GF-D8 (cell line): ENCODE measurements at regions not wholly inside any gene's neighbourhood (a gene's known extent, or its start where the extent isn't known, plus 50 kb on each side); places are given as distances from the start of the nearest gene placed in this dataset.

Source experiments
- DNase-seq: peaks from one replicate; lab custom pipeline; 2025; lab: John Stamatoyannopoulos, UW

DNA sequence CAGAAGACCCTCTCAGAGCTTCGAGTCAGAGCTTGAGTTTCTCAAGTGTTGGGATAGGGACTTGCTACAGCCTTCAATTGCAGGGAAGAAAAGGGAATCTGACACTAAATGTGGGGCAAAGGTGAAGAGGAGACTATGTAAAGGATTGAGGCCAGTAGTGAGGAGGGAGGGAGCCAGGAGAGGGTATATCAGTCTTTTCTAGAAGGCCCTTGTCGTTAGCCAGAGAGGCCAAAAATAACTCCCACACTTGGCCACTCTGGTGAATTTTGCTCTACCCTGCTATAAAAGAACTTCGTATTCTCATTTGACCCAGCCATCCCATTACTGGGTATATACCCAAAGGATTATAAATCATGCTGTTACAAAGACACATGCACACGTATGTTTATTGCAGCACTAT, 162.0 kb downstream of the MDFIC start:
- no peak for DNase-seq

DNA sequence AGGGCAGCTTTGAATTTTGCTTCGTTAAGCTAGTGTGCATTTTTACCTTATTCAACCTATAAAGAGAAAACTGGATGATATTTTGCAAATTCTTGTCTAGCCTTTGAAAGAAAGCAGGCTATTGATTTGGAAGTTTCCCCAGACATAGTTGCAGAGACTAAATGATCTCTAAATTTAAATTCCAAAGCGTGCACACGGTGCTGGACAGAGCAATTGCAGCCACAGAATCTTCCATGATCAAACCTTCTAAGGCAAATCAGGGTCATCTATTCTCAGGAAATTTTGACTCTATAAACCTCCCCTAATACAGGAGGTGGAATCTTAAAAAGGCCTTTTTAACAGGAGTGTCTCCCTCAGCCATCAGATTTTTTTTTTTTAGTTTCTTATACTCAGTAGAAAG, 159.9 kb downstream of the MDFIC start:
- DNase-seq = no peak

DNA sequence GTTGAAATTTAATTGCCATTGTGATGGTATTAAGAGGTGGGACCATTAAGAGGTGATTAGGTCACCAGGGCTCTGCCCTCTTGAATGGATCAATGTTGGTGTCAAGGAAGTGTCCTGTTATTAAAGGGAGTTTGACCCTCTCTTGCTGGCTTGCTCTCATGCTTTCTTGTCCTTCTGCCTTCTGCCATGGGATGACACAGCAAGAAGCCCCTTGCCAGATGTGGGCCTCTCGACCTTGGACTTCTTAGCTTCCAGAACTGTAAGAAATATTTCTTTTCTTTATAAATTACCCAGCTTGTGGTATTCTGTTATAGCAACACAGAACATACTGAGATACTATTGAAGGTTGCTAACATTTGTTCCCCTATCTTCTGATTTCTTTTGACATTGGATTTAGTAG, 157.0 kb downstream of the MDFIC start:
- DNase-seq = no peak

DNA sequence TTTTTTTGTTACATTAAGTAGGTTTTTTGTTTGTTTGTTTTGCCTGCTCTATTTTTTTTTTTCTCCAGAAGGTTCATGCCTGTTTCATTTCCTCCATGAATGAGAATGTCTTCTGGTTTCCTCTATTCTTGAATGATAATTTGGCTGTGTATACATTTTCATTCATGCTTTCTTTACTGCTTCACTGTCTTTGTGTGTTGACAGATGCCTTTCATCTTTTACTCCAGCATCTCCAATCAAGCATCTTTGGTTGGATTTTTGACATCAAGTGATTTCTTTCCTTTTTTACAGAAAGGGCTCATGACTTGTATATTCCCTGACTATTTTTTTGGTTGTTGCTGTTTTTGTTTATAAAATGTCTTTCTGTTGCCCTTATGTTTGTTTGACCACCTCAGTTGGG, 156.5 kb downstream of the MDFIC start:
- DNase-seq = no peak

DNA sequence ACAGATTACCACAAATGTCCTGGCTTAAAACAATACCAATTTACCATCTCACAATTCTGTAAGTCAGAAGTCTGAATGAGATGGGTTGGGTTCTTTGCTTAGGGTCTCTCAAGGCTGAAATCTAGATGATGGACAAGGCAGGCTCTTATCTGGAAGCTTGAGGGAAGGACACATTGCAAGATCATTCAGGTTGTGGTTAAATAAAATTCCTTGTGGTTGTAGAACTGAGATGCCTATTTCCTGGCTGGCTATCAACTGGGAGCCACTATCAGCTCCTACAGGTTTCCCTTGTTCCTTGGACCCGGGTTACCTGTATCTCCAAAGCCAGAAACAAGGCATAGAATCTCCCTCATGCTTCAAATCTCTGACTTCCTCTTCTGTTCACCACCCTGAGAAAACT, 148.4 kb downstream of the MDFIC start:
- DNase-seq = no peak
